GM23338 (cell line): ENCODE measurements at regions not wholly inside any gene's neighbourhood (a gene's known extent, or its start where the extent isn't known, plus 50 kb on each side); places are given as distances from the start of the nearest gene placed in this dataset.

Source experiments
- ATAC-seq: fragments of 200-7000 bp; cut with Tn5 transposase; 3 replicates; pipeline ENCODE4 v1.9.1; 2020
- DNase-seq: peaks from one replicate; pipeline ENCODE4 v3.0.0-alpha.2; 2015; ENCODE audit warnings: low spot score
- H2AFZ ChIP-seq: fragments of 200-600 bp; sonication (generic); 2 replicates; pipeline ENCODE4 v1.8.0; 2016; ENCODE audit warnings: antibody characterized with exemption, mild to moderate bottlenecking, moderate library complexity
- H3F3A ChIP-seq: fragments of 200-600 bp; sonication (generic); replicated peaks from 2 replicates; pipeline ENCODE4 v1.8.0; 2017; ENCODE audit warnings: antibody characterized with exemption, mixed run types, low read depth
- H3K27ac ChIP-seq: fragments of 200-600 bp; sonication (generic); 2 replicates; pipeline ENCODE4 v1.6.1; 2016; ENCODE audit warnings: low read depth
- H3K27me3 ChIP-seq: fragments of 200-600 bp; sonication (generic); 2 replicates; pipeline ENCODE4 v1.8.0; 2016; ENCODE audit warnings: mild to moderate bottlenecking, mixed run types, moderate library complexity; ENCODE audit not compliant: insufficient read depth
- H3K36me3 ChIP-seq: fragments of 200-600 bp; sonication (generic); 2 replicates; pipeline ENCODE4 v1.8.0; 2016; ENCODE audit warnings: mild to moderate bottlenecking; ENCODE audit not compliant: insufficient read depth
- H3K4me1 ChIP-seq: fragments of 200-600 bp; sonication (generic); 2 replicates; pipeline ENCODE4 v1.8.0; 2016; ENCODE audit warnings: mild to moderate bottlenecking, moderate library complexity; ENCODE audit not compliant: insufficient read depth
- H3K4me2 ChIP-seq: fragments of 200-600 bp; sonication (generic); 2 replicates; pipeline ENCODE4 v1.7.1; 2017; ENCODE audit warnings: mixed run types
- H3K4me3 ChIP-seq: fragments of 200-600 bp; sonication (generic); 2 replicates; pipeline ENCODE4 v1.6.1; 2016; ENCODE audit warnings: mixed run types
- H3K79me2 ChIP-seq: fragments of 200-600 bp; sonication (generic); replicated peaks from 2 replicates; pipeline ENCODE4 v1.8.0; 2017; ENCODE audit warnings: mild to moderate bottlenecking; ENCODE audit not compliant: insufficient read depth
- H3K9me2 ChIP-seq: fragments of 200-600 bp; sonication (generic); 2 replicates; pipeline ENCODE4 v1.8.0; 2017; ENCODE audit not compliant: insufficient read depth
- H4K20me1 ChIP-seq: fragments of 200-600 bp; sonication (generic); replicated peaks from 2 replicates; pipeline ENCODE4 v1.8.0; 2017; ENCODE audit warnings: mild to moderate bottlenecking; ENCODE audit not compliant: insufficient read depth
- H3K27ac Mint-ChIP-seq: 2 replicates; pipeline ENCODE4 v1.8.0; 2020; ENCODE audit warnings: inconsistent platforms, mild to moderate bottlenecking, moderate library complexity, mixed read lengths
- H3K27me3 Mint-ChIP-seq: 3 replicates; pipeline ENCODE4 v1.8.0; 2022; ENCODE audit warnings: low read depth, mild to moderate bottlenecking, moderate library complexity, mixed read lengths, inconsistent platforms; ENCODE audit not compliant: insufficient read depth, poor library complexity
- H3K36me3 Mint-ChIP-seq: 3 replicates; pipeline ENCODE4 v1.8.0; 2021; ENCODE audit warnings: low read depth, mild to moderate bottlenecking, inconsistent platforms, moderate library complexity, mixed read lengths
- H3K4me1 Mint-ChIP-seq: 3 replicates; pipeline ENCODE4 v1.8.0; 2020; ENCODE audit warnings: mild to moderate bottlenecking, inconsistent platforms, mixed read lengths
- H3K4me3 Mint-ChIP-seq: 3 replicates; pipeline ENCODE4 v1.8.0; 2021; ENCODE audit warnings: moderate library complexity, mild to moderate bottlenecking, inconsistent platforms, mixed read lengths
- H3K9me3 Mint-ChIP-seq: 3 replicates; pipeline ENCODE4 v1.8.0; 2020; ENCODE audit warnings: moderate library complexity, mild to moderate bottlenecking, inconsistent platforms, mixed read lengths
- CREB1 ChIP-seq: fragments of 250-450 bp; sonication (Bioruptor Pico); IDR thresholded peaks from 2 replicates; pipeline ENCODE4 v1.5.0; 2020; ENCODE audit warnings: low read depth, mild to moderate bottlenecking, moderate library complexity
- CTCF ChIP-seq, 2 experiments: fragments of 200-600 bp in 1 of 2; sonication (generic) in 1 of 2; conservative IDR thresholded peaks; 2 replicates each; pipeline versions ENCODE4 v1.5.1 to v1.6.1; 2016 to 2017; ENCODE audit warnings: antibody characterized with exemption in 2 of 2, low read depth in 2 of 2, mild to moderate bottlenecking in 2 of 2, moderate library complexity in 1 of 2
- ETS1 ChIP-seq: IDR thresholded peaks from 2 replicates; pipeline ENCODE4 v1.6.1; 2016; ENCODE audit warnings: antibody characterized with exemption
- EZH2 ChIP-seq: fragments of 200-600 bp; sonication (generic); IDR thresholded peaks from one replicate; pipeline ENCODE4 v1.8.0; 2017; ENCODE audit warnings: antibody characterized with exemption, mild to moderate bottlenecking, low read depth; ENCODE audit not compliant: unreplicated experiment
- EZH2phosphoT487 ChIP-seq: fragments of 200-600 bp; sonication (generic); IDR thresholded peaks from one replicate; pipeline ENCODE4 v1.8.1; 2018; ENCODE audit warnings: antibody characterized with exemption; ENCODE audit not compliant: unreplicated experiment
- JUNB ChIP-seq: IDR thresholded peaks from one replicate; pipeline ENCODE4 v1.6.1; 2016; ENCODE audit warnings: antibody characterized with exemption; ENCODE audit not compliant: unreplicated experiment
- POLR2AphosphoS5 ChIP-seq: IDR thresholded peaks from 2 replicates; pipeline ENCODE4 v1.6.1; 2016; ENCODE audit warnings: antibody characterized with exemption, low read depth
- REST ChIP-seq: IDR thresholded peaks from one replicate; pipeline ENCODE4 v1.6.1; 2018; ENCODE audit warnings: antibody characterized with exemption; ENCODE audit not compliant: unreplicated experiment
- STAT1 ChIP-seq: IDR thresholded peaks from one replicate; pipeline ENCODE4 v1.6.1; 2016; ENCODE audit warnings: antibody characterized with exemption; ENCODE audit not compliant: unreplicated experiment
- ZNF114 ChIP-seq: fragments of 250-450 bp; sonication (Bioruptor Pico); IDR thresholded peaks from 2 replicates; pipeline ENCODE4 v1.5.0; 2020; ENCODE audit warnings: mild to moderate bottlenecking, moderate library complexity
- ZNF331 ChIP-seq: fragments of 250-450 bp; sonication (Bioruptor Pico); IDR thresholded peaks from 2 replicates; pipeline ENCODE4 v1.5.0; 2020; ENCODE audit warnings: low read depth, mild to moderate bottlenecking, moderate library complexity

GRCh38 chr13:107020393-107020792 is 452.5 kb upstream of the ARGLU1 start (continued):
- no peak for TF ChIP-seq CTCF (conservative IDR thresholded peaks at IDR 0.05; ENCODE audit: low read depth in 2 of 2)
- no peak for TF ChIP-seq STAT1
- no peak for TF ChIP-seq ZNF331
- no peak for TF ChIP-seq EZH2phosphoT487
- no peak for TF ChIP-seq ETS1
- no peak for TF ChIP-seq POLR2AphosphoS5
- TF ChIP-seq EZH2 = no peak
- no peak for TF ChIP-seq CREB1 (CRISPR knock-in tag)
- no peak for TF ChIP-seq REST

GRCh38 chr13:107018285-107018684 is 450.3 kb upstream of the ARGLU1 start:
- Mint-ChIP-seq H3K4me3 (no peak overlapping the region), H3K27me3 (peaks cover 4% of the 10 kb centered on the region), H3K9me3 (no peaks in the 10 kb centered on the region), H3K36me3 (no peaks in the 10 kb centered on the region; the same call in 2 of the 3 replicates), H3K27ac (no peak overlapping the region), H3K4me1 (peaks cover 12% of the 10 kb centered on the region; the same call in 2 of the 3 replicates)
- Histone ChIP-seq H3K27me3 (no peaks in the 10 kb centered on the region), H3K4me2 (no peak overlapping the region), H3F3A (no peaks in the 10 kb centered on the region), H3K79me2 (no peaks in the 10 kb centered on the region), H3K4me3 (no peak overlapping the region), H2AFZ (no peak overlapping the region), H3K9me2 (peaks cover 9% of the 10 kb centered on the region; the same call in 1 of the 2 replicates), H3K27ac (no peak overlapping the region), H3K36me3 (no peaks in the 10 kb centered on the region), H4K20me1 (no peaks in the 10 kb centered on the region), H3K4me1 (no peaks in the 10 kb centered on the region)
- no peak for ATAC-seq
- TF ChIP-seq REST = no peak
- no peak for TF ChIP-seq ZNF114 (CRISPR knock-in tag)
- TF ChIP-seq JUNB = no peak
- no peak for TF ChIP-seq ETS1
- no peak for TF ChIP-seq EZH2phosphoT487
- no peak for TF ChIP-seq EZH2
- TF ChIP-seq POLR2AphosphoS5 = no peak
- TF ChIP-seq CTCF (conservative IDR thresholded peaks at IDR 0.05; ENCODE audit: low read depth in 2 of 2) = no peak
- TF ChIP-seq CREB1 (CRISPR knock-in tag) = no peak
- no peak for DNase-seq
